HG03378 (cell line): ENCODE measurements at regions not wholly inside any gene's neighbourhood (a gene's known extent, or its start where the extent isn't known, plus 50 kb on each side); places are given as distances from the start of the nearest gene placed in this dataset.
"Not testable (repeated sequence)": the region's sequence is repeated elsewhere in the genome, so short reads cannot be mapped to it uniquely, and the experiment has no call there.

Source experiments
- ATAC-seq: cut with Tn5 transposase; IDR thresholded peaks from one replicate; pipeline ENCODE4 v1.9.1; 2021; ENCODE audit warnings: mild to moderate bottlenecking, moderate library complexity; ENCODE audit not compliant: unreplicated experiment

- ATAC-seq = no peak
These were observed 105.0 kb downstream of the OTUD1 start for GRCh38 chr10:23543691-23544380.

GRCh38 chr10:23545866-23546265, 107.0 kb downstream of the OTUD1 start:
- not testable (repeated sequence) for ATAC-seq

DNA sequence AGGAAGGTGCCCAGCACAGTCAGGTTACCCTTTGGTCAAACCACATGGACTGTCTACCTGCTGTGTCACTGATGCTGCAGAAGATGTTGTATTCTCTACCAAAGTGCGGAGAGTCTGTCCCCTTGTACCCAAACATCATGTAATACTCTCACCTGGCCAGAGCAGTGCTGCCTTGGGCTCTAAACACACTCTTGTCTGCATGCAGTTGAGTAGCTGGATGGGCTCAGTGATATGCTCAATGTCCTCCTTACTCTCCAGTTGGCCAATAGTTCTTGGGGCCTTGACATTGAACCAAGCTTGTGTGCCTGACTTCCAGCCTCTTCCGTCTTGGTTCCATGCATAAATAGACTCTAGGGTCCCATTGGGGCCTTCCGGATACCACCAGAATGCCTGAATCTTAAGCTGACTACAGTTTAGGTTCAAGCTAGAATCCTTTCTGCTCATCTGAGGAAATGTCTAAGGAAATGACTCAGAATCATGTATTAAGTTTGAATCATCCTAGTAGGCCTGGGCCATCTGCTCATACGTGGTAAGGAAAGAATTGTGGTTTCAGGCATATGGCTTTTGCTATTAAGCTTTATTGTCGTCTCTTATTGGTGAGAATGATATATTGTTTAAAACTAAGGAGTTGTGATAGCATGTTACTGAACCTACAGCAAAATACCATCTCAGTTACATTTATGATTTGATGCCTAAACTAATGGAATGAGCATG, 118.0 kb downstream of the OTUD1 start:
- ATAC-seq = no peak

GRCh38 chr10:23557777-23558176, 118.9 kb downstream of the OTUD1 start:
- no peak for ATAC-seq

GRCh38 chr10:23558361-23558799, 119.5 kb downstream of the OTUD1 start:
- ATAC-seq = no peak

GRCh38 chr10:23568996-23569395, 130.1 kb downstream of the OTUD1 start:
- no peak for ATAC-seq

- no peak for ATAC-seq
These were observed 133.0 kb downstream of the OTUD1 start for GRCh38 chr10:23571884-23572283.

- no peak for ATAC-seq
These were observed 143.1 kb downstream of the OTUD1 start for GRCh38 chr10:23581906-23582450.

DNA sequence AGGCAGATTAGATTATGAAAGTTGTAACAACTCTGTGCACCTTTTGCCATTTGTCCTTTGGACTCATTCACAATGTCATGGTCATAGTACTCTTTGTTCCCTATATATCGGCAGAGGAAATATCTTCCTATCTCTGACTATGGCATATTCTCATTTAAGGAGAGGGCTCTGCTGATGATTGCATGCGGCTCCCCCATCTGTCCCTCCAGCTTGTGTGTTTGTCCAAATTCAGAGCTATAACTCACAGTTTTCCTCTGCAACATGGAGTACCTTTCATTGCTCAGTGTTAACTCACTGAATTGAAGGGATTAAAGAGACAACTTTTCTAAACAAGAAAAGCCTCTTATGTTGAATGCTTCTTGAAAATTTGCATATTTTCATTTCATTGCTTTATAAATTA, 145.5 kb downstream of the OTUD1 start:
- ATAC-seq = no peak

GRCh38 chr10:23585186-23585585, 146.3 kb downstream of the OTUD1 start:
- no peak for ATAC-seq

- no peak for ATAC-seq
These were observed 146.8 kb downstream of the OTUD1 start for GRCh38 chr10:23585666-23586065.

DNA sequence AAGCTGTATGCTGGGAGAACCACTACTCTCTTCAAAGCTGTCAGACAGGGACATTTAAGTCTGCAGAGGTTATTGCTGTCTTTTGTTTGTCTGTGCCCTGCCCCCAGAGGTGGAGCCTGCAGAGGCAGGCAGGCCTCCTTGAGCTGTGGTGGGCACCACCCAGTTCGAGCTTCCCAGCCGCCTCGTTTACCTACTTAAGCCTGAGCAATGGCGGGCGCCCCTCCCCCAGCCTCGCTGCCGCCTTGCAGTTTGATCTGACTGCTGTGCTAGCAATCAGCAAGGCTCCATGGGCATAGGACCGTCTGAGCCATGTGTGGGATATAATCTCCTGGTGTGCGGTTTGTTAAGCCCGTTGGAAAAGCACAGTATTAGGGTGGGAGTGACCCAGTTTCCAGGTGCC, 156.4 kb downstream of the OTUD1 start:
- ATAC-seq = not testable (repeated sequence)

DNA sequence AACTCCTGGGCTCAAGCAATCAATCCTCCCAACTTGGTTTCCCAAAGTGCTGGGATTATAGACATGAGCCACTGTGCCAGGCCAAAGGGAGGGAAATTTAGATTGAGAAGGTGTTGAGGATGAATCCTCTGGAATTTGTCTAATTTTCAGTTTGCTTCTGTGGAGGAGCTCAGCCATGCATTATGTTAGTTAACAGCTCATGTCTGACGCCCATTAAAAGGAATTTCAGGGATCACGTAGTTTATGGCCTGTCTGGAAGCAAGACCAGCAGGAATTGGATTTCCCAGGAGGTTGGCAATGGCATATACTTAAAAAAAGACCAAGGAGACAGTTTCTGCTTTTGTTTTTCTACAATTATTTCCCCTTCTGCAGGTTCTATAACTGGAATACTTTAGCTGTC, 165.7 kb downstream of the OTUD1 start:
- no peak for ATAC-seq

- ATAC-seq = no peak
These were observed 167.6 kb downstream of the OTUD1 start for GRCh38 chr10:23606456-23606855.

GRCh38 chr10:23608926-23609325, 170.1 kb downstream of the OTUD1 start:
- no peak for ATAC-seq

DNA sequence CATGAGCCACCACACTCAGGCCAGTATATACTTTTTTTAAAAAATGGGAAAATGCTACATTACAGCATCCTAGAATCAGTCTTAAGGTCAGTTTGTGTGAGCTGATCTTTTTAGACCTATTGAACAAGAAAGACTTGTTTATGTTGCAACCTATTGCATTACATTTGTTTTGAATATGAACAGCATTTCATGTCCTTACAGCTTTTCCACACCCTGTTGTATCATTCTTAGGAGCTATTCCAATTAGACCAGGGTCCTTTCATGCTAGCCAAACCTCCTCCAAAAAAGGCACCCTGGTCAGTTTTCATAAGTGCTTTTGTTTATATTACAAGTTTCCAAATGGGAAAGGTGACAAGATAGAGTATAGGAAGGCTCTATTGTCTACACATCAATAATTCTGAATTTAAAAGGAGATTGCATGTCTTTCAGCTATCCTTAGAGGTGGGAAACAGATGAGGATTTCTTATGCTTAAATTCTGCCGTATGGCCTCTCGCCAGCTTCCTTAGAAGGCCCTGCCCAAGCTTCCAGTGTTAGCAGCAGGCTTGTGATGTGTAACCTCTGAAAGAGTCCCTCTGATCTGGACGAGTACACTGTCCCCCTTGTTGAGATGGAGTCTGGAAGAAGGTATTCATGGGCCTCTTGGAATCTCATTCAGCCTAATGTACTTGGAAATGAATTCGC, 171.9 kb downstream of the OTUD1 start:
- no peak for ATAC-seq

GRCh38 chr10:23611308-23612029, 172.6 kb downstream of the OTUD1 start:
- no peak for ATAC-seq

- ATAC-seq = peak; percentile 70
These were observed 175.0 kb downstream of the OTUD1 start for GRCh38 chr10:23613900-23614299.

DNA sequence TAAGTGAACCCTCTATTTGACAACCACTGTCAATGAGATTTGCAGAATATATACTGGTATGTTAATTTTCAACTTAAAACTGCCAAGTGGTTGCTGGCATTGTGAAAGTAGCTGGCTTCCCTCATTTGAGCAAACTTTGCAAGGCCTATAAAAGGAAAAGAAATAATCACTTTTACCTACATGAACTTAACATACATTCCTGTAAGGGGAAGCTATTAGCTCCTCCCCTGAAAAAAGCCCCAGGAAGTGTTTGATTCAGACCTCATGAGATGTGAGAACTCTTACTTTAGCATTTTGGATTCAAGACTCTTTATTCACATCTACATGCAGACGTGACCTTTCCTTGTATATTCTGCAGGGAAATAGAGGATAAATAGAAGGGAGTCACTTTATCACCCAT, 175.6 kb downstream of the OTUD1 start:
- ATAC-seq = peak; percentile 70

- no peak for ATAC-seq
These were observed 191.5 kb downstream of the OTUD1 start for GRCh38 chr10:23630376-23630775.

DNA sequence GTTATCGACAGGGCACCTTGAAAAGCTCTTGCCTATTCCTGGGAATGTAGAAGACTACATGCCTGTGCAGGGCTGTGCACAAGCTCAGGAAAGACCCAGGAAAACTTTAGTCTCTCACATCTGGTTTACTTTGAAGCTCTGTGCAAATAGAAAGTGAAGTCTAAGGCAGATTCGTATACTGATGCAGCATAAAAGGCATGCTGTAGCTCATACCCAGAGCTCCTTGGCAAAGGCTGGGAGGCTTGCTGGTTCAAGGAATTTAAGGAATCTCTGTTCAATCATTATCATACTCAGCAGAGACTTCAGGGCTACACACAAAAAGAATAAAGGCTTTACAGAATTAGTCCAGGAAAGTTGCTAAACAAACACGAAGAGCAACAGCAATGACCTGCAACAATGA, 192.0 kb downstream of the OTUD1 start:
- ATAC-seq = no peak
